SU-DHL-6 (cell line): ENCODE measurements at regions not wholly inside any gene's neighbourhood (a gene's known extent, or its start where the extent isn't known, plus 50 kb on each side); places are given as distances from the start of the nearest gene placed in this dataset.

Experiments
- H2AFZ ChIP-seq: fragments of 200-600 bp; sonication (generic); 2 replicates; pipeline ENCODE4 v1.6.1; 2014; ENCODE audit warnings: low read depth, mild to moderate bottlenecking, moderate library complexity, mixed read lengths, antibody characterized with exemption, low read length; ENCODE audit not compliant: severe bottlenecking
- H3F3A ChIP-seq: fragments of 200-600 bp; shearing (Covaris generic); 2 replicates; pipeline ENCODE4 v1.6.0; 2016; ENCODE audit warnings: antibody characterized with exemption, mild to moderate bottlenecking; ENCODE audit not compliant: insufficient read depth
- H3K27ac ChIP-seq: fragments of 200-600 bp; sonication (generic); 2 replicates; pipeline ENCODE4 v1.5.1; 2016; ENCODE audit warnings: low read depth, mild to moderate bottlenecking, low read length, moderate library complexity, mixed read lengths
- H3K27me3 ChIP-seq: fragments of 200-600 bp; sonication (generic), shearing (Covaris generic); 2 replicates; pipeline ENCODE4 v1.6.0; 2014; ENCODE audit warnings: mild to moderate bottlenecking, low read length
- H3K36me3 ChIP-seq: fragments of 200-600 bp; sonication (generic); 2 replicates; pipeline ENCODE4 v1.6.1; 2014; ENCODE audit warnings: mild to moderate bottlenecking, low read length, mixed read lengths
- H3K4me2 ChIP-seq: fragments of 300-600, 200-600 bp; shearing (Covaris generic), sonication (generic); 2 replicates; pipeline ENCODE4 v1.6.0; 2014; ENCODE audit warnings: low read length, low read depth, mild to moderate bottlenecking; ENCODE audit not compliant: poor library complexity, severe bottlenecking
- H3K4me3 ChIP-seq: fragments of 200-600 bp; sonication (generic); 2 replicates; pipeline ENCODE4 v1.5.1; 2014; ENCODE audit warnings: antibody characterized with exemption, low read length, mild to moderate bottlenecking, mixed read lengths; ENCODE audit not compliant: insufficient read depth, poor library complexity, severe bottlenecking
- H3K79me2 ChIP-seq: fragments of 200-600 bp; sonication (generic); 2 replicates; pipeline ENCODE4 v1.6.1; 2014; ENCODE audit warnings: mild to moderate bottlenecking, low read length, moderate library complexity; ENCODE audit not compliant: insufficient read depth
- H3K9ac ChIP-seq: fragments of 200-600 bp; sonication (generic); 2 replicates; pipeline ENCODE4 v1.7.0; 2014; ENCODE audit warnings: mild to moderate bottlenecking, low read length
- H3K9me2 ChIP-seq: fragments of 200-600 bp; sonication (generic); replicated peaks from 2 replicates; pipeline ENCODE4 v1.6.1; 2014; ENCODE audit warnings: low read length; ENCODE audit not compliant: insufficient read depth
- H3K9me3 ChIP-seq: fragments of 200-600 bp; sonication (generic); 2 replicates; pipeline ENCODE4 v1.6.1; 2014; ENCODE audit warnings: low read length, mixed read lengths; ENCODE audit not compliant: insufficient read depth
- H4K20me1 ChIP-seq: fragments of 200-600 bp; sonication (generic); 2 replicates; pipeline ENCODE4 v1.6.1; 2014; ENCODE audit warnings: low read depth, mild to moderate bottlenecking, antibody characterized with exemption, low read length, moderate library complexity, mixed read lengths
- CTCF ChIP-seq: fragments of 200-600 bp; sonication (generic); IDR thresholded peaks from one replicate; pipeline ENCODE4 v1.5.1; 2017; ENCODE audit warnings: antibody characterized with exemption, mild to moderate bottlenecking, low read length, moderate library complexity; ENCODE audit not compliant: insufficient read depth, poor library complexity, severe bottlenecking
- EZH2phosphoT487 ChIP-seq: fragments of 200-600 bp; sonication (generic), shearing (Covaris generic); conservative IDR thresholded peaks from 2 replicates; pipeline ENCODE4 v1.6.1; 2018; ENCODE audit warnings: mild to moderate bottlenecking, antibody characterized with exemption, low read length, moderate library complexity, mixed read lengths

DNA sequence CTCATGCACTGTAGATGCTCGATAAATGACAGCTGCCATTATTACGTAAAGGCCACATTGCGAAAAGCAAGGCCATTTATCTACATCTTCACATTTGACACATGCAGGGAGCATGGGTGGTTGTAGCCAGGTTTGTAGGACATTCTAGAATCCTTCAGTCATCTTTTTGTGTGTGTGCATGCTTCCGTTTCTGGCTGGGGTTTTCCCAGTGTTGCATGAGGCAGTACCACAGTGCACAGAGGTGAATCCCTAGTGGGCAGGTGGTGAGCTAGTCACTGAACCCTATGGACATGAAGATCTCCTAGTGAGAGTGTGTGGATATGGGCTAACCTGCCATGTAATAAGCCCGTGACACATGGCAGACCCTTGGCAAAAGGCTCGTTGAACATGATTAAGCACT, 151.8 kb upstream of the SLC14A2 start:
- no peaks in the 10 kb centered on the region for H3K9me3 ChIP-seq
- H3K27me3 ChIP-seq = no peaks in the 10 kb centered on the region
- H4K20me1 ChIP-seq = no peaks in the 10 kb centered on the region
- no peak overlapping the region for H3K9ac ChIP-seq
- TF ChIP-seq CTCF (no peak), EZH2phosphoT487 (no peak)
- no peaks in the 10 kb centered on the region for H3K36me3 ChIP-seq
- H3K27ac ChIP-seq = no peak overlapping the region
- no peaks in the 10 kb centered on the region for H3K79me2 ChIP-seq
- H3F3A ChIP-seq = no peaks in the 10 kb centered on the region
- H3K4me3 ChIP-seq = no peak overlapping the region
- H2AFZ ChIP-seq = no peak overlapping the region
- H3K9me2 ChIP-seq = no peaks in the 10 kb centered on the region
- H3K4me2 ChIP-seq = no peak overlapping the region

- H3K9me3 ChIP-seq = no peaks in the 10 kb centered on the region
- no peak overlapping the region for H2AFZ ChIP-seq
- no peaks in the 10 kb centered on the region for H3K9me2 ChIP-seq
- no peak overlapping the region for H3K4me3 ChIP-seq
- H3K4me2 ChIP-seq = no peak overlapping the region
- TF ChIP-seq EZH2phosphoT487 (no peak), CTCF (no peak)
- H3K79me2 ChIP-seq = no peaks in the 10 kb centered on the region
- H4K20me1 ChIP-seq = no peaks in the 10 kb centered on the region
- H3K36me3 ChIP-seq = no peaks in the 10 kb centered on the region
- H3K27ac ChIP-seq = no peak overlapping the region
- no peak overlapping the region for H3K9ac ChIP-seq
- no peaks in the 10 kb centered on the region for H3K27me3 ChIP-seq
- H3F3A ChIP-seq = no peaks in the 10 kb centered on the region
Observed at GRCh38 chr18:45464619-45465018, 150.7 kb upstream of the SLC14A2 start.

DNA sequence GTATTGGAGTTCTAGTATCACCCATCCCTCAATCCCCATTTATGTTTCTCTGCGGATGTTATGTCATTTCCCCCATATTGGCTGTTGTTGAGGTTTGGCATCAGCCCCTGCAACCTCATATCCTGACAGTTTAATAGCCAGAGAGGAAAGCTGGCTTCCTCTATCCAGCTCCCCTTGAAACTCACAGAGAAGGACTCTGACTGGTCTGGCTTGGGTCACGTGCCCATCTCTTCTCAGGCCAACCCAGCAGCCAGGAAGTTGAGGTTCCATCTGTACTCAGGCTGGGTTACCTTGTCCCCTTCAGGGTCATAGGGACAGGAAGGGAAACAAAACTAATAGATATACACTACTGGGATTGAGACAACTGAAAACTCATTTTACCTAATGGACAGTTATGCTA, 148.0 kb upstream of the SLC14A2 start:
- Histone ChIP-seq H3K27me3 (0 out of 2 replicates have a peak, but pooled peaks cover 3% of the 10 kb centered on the region), H3K36me3 (no peaks in the 10 kb centered on the region), H3K9me3 (no peaks in the 10 kb centered on the region), H3K79me2 (no peaks in the 10 kb centered on the region), H3K9me2 (no peaks in the 10 kb centered on the region), H3K9ac (no peak overlapping the region), H3K27ac (no peak overlapping the region), H4K20me1 (no peaks in the 10 kb centered on the region; the same call in 1 of the 2 replicates), H2AFZ (no peak overlapping the region), H3K4me2 (no peak overlapping the region), H3K4me3 (no peak overlapping the region), H3F3A (no peaks in the 10 kb centered on the region)
- TF ChIP-seq CTCF (no peak), EZH2phosphoT487 (no peak)
